Erythroblast (primary cell): ENCODE measurements at regions not wholly inside any gene's neighbourhood (a gene's known extent, or its start where the extent isn't known, plus 50 kb on each side); places are given as distances from the start of the nearest gene placed in this dataset.

Source experiments
- GATA1 ChIP-seq: IDR thresholded peaks from 2 replicates; pipeline ENCODE4 v1.6.1; 2011; ENCODE audit warnings: low read depth, mild to moderate bottlenecking, control low read depth, low read length, moderate library complexity
- POLR2A ChIP-seq: IDR thresholded peaks from 2 replicates; pipeline ENCODE4 v1.6.1; 2011; ENCODE audit warnings: mild to moderate bottlenecking, low read length

GRCh38 chr22:49547751-49548239, 279.9 kb downstream of the BRD1 start:
- no peak for TF ChIP-seq POLR2A
- TF ChIP-seq GATA1: no peak
